GM21526 (cell line): ENCODE measurements at regions not wholly inside any gene's neighbourhood (a gene's known extent, or its start where the extent isn't known, plus 50 kb on each side); places are given as distances from the start of the nearest gene placed in this dataset.

Source experiments
- ATAC-seq: cut with Tn5 transposase; IDR thresholded peaks from one replicate; pipeline ENCODE4 v1.9.1; 2021; ENCODE audit warnings: moderate library complexity; ENCODE audit not compliant: unreplicated experiment, low FRiP score

DNA sequence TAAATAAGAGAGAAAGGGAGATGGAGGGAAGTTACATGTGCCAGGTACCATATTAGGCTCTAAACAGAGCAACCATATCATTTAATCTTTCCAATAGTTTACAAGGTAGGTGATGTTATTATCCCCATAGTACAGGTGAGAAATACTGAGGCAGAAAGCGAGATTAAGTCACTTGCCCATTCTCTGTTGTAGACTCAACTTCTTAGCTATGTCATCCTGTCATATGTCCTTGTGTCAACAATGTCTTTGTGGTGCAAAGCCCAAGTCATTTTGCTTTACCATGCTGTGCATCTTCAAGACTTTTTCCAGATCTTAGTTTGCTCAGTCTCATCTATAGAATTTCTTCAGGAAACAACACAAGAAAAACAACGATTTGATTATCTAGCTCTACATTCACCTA, 205.0 kb upstream of the E2F8 start:
- no peak for ATAC-seq

DNA sequence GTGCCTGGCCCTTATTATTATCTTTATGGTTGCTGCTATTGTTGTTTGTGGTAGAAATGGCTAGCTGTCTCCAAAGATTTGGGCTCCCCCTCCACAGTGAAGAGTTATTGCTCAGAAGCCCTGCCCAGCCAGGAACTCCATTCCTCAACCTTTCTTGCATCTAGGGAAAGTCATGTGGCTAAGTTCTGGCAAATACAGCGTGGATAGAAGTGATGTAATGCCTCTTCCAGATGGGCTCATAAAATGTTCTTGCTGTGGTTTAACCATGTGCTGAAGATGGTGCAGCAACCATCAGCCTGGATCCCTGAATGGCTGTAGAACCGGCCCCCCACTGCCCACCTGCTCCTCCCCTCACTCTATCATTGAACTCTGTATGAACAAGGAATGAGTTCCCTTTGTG, 203.5 kb upstream of the E2F8 start:
- ATAC-seq: no peak

DNA sequence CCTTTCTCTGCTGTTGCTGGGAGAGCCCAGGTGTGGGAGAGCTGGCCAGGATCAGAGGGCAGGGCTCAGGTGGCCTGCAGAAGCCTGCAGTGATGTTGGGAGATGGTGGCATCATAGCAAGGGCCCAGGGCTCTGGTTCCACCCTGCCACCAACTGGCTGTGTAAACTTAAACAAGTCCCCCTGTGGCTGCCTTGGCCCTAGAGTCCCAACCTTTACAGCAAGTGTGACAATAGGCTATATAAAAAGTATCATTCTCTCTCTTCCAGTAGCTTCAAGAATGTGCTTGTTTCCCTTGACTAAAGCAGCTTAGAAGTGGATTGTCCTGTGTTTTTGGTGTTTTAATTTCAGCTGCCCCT, 201.8 kb upstream of the E2F8 start:
- no peak for ATAC-seq

DNA sequence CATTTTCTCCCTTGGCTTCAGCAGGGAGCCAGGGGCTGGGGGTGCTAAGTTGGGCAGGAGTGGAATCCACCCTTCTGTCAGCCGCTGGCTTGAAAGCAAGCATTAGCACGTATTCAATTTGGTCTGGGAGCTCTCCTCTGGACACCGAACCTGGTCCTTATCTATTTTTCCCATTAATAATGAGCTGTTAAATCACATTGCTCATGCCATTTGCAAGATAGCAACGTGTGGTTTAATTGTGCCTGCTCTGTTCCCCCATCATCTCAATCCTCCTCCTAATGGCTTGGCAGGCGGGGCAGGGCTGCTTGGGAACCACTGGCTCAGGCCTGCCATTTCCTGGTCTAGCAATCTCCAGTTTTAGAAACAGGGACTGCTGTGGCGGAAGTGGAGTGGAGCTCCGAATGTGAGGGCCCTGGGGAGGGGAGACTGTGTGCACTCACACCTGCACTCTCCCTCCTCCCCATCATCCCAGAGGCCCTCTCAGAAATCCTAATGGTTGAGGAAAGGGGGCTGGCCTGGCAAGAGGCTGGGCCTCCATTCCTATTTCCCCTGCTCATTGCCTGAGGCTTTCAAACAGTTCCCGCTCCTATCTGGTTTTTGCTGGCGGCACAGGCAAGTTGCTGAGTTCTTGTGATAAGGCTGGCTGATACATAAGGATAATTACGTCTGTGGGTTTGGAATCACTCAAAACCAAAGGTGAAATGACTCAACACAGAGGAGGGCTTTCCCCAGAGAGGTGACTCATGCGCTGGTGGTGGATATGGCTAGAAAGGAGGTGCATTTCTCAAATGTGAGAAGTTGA, 201.2 kb upstream of the E2F8 start:
- ATAC-seq: peak; percentile 94

DNA sequence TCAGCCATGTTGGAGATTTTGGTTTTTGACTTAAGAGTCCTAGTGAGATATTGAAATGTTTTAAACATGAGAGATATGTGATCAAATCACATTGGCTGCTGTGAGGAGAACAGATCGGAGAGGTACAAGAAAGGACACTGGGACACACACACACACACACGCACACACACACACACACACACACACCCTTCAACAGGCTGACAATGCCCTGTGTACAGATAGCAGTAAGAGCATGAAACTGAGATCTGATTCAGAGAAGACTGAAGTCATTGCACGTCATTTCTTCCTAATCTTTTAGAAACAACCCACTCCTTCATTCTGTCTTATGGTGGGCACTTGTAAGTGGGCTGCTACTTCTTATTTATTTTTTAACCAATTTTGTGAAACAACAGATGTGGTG, 200.5 kb upstream of the E2F8 start:
- ATAC-seq: no peak

DNA sequence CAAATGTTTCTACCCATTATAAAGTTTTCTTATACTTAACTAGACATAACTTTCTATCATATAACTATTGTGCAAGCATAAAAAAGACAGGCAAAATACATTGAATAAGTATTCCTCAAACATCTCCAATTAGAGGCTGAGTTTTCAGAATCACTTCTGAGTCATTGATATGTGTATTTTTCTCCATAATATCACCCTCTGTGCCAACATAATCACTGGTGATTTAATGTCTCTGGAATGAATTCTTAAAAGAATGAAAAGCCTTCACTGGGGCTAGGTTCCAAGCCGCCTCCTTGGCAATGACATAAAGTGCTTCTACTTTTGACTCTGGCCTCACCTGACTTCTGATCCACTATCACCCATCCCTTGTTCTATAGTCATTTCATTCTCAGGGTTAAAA, 197.0 kb upstream of the E2F8 start:
- ATAC-seq: no peak

DNA sequence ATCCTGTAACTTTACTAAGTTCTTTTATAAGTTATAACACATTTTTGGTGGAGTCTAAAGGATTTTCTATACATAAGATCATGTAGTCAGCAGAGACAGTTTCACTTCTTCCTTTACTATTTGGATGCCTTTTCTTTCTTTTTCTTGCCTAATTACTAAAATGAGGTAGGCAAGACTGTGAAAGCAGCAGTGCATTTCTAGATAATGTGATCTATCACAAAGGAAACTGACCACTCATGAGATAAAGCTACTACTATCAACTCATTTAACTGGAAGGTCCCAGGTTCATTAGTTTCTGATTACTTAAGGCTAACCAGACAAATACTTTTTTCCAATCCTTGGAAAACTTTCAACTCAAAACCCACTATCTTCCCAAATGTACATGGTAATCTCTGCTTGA, 196.2 kb upstream of the E2F8 start:
- peak; percentile 35 for ATAC-seq

DNA sequence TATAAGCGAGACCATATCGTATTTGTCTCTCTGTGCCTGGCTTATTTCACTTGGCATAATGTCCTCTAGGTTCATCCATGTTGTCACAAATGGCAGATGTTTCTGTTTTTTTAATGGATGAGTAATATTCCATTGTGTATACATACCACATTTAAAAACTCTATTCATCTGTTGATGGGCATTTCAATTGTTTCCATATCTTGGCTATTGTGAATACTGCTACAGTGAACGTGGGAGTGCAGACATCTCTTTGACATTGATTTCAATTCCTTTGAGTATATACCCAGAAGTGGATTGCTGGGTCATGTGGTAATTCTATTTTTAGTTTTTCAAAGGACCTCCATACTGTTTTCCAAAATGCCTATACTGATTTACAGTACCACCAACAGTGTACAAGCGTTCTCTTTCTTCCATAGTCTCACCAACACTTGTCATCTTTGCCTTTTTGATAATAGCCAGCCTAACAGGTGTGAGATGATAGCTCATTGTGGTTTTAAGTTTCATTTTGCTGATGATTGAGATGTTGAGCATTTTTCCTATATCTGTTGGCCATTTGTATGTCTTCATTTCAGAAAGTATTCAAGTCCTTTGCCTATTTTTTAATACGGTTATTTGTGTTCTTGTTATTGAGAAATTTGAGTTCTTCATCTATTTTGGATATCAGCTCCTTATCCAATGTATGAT, 194.7 kb upstream of the E2F8 start:
- ATAC-seq: no peak

DNA sequence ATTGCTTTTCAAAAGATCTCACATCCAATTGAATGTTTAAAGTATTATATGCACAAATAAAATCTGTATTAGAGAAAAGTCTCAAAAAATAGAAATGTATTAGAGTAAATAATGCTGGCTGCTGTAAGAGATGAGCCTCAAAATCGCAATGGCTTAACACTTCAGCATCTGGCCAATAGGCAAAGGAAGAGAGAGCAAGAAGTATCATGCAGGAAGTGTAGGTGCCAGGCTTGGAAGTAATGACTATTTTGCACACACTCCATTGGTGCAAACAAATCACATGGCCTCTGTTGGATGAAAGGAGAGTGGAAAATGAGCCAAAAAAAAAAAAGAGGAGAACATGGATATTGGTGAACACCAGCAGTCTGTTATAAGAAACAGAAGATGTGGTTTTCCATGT, 193.0 kb upstream of the E2F8 start:
- ATAC-seq: no peak

DNA sequence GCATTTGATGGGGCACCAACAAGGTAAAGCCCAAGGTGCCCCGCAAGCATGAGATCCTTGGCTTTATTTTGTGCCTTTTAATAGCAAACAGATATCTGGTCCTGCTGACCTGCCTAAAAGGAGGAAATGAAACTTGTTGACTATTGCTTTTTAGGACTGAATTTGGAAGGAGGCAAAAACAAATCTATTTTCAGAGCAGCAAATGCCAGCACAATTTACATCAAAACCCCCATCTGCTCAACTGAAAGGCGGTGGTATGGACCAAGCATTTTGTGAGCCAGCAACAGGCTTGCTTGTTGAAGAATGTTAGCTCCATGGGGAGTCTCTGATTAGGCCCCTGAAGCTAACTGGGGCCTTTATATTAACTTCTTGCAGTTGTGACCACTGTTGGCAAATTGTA, 192.6 kb upstream of the E2F8 start:
- peak; percentile 46 for ATAC-seq

DNA sequence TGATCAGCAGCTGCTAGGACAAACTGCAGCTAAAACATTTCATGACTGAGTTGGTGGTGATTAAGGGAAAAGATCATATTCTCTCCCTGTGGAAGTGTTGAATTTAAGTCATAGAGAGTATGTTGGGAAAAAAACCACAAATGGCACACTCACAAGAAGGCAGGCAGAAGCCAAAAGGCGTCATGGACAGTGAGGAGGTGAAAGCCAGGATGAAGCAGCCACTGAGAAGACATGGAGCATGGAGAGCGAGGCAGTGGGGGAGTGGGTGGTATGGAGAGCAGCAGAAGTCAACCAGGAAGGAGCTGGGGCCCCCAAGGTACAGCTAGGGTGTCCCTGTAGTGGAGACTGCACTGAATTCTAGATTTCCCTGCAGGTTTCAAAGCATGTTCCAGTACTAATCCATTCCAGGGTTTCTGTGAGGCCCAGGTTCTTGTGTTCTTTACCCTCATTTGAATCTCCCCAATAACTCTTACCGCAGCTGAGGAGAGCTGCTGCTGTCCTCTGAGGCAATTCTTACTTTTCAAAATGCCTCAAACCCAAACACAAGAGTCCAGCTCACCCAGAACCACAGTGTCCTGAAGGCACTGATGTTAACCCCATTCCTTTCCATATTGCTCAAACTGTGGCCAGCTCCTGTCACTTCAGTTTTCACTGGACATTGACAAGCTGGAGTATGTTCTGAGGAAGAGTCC, 191.8 kb upstream of the E2F8 start:
- peak; percentile 56 for ATAC-seq

DNA sequence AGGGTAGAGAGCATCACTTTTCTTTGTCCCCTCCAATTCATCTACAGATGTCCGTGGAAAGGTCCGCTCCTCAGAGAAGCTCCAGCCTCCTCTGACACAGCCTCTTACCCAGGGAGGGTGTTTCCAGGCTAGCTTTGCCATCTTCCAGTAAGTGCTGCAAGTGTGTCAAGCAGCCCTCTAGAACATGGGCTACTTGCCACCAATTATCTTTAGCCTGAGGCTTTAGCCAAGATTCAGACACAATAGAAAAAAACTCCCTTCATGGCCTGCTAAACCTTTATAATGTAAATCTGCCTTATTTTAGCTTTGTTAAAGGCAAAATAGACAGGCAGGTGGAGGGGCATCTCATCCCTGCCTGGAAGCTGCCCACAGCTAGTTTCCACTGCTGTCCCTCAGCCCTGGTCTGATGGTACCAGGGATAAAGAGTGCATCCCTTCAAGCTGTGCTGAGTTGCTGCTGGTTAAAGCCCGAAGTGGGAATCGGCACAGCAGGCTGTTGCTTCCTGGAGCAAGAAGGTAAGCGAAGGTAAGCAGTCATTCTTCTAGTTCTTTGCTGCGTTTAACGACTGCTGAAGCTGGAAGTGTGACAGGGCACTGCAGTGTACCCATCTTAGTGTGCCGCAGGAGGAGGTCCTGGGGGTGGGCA, 190.1 kb upstream of the E2F8 start:
- ATAC-seq: no peak

DNA sequence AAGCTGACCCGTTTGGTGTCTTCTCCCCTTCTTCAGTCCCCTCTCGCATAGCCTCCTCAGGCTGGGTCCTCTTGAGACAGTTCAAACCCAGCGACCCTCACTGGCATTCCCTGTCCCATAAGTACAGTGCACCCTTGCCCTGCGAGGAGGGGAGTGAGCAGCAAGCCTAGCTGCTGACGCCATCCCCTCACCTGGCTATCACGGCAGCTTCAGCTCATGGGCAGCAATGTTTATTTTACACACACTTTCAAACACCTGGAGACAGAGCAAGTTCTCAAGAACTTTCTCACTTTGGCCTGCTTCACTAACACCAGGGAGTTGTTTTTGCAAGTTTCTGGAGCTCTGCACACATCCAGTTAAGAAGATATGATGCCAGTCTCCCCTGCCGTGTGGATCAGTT, 189.6 kb upstream of the E2F8 start:
- no peak for ATAC-seq

DNA sequence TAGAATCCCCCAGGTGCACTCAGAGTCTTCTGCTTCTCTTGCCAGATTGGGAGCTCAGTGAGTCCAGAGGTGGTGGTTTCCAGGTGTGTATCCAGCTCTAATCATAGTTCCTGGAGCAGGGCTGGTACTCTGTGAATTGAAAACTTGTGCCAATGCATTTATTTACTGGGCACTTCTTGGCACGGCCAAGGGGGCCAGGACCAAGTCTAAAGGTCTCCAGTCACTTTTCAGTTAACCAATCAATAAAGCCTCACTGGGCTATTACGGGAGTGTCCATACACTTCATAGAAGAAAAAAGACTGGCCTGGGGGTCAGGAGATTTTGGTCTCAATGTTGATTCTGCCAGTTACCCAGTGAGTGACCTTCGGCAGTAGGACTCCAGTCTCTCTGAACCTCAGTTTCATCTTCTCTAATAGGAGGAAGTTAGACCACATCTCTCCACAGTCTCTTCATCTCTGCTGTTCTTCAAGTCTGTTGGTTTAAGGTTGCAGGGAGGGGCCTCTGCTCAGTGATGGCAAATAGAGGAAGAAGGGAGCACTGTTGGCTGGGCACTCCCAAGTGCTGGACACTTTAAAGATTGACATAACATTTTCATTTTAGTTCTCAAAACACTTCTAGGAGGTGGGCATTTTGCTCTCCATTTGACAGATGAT, 188.5 kb upstream of the E2F8 start:
- no peak for ATAC-seq

DNA sequence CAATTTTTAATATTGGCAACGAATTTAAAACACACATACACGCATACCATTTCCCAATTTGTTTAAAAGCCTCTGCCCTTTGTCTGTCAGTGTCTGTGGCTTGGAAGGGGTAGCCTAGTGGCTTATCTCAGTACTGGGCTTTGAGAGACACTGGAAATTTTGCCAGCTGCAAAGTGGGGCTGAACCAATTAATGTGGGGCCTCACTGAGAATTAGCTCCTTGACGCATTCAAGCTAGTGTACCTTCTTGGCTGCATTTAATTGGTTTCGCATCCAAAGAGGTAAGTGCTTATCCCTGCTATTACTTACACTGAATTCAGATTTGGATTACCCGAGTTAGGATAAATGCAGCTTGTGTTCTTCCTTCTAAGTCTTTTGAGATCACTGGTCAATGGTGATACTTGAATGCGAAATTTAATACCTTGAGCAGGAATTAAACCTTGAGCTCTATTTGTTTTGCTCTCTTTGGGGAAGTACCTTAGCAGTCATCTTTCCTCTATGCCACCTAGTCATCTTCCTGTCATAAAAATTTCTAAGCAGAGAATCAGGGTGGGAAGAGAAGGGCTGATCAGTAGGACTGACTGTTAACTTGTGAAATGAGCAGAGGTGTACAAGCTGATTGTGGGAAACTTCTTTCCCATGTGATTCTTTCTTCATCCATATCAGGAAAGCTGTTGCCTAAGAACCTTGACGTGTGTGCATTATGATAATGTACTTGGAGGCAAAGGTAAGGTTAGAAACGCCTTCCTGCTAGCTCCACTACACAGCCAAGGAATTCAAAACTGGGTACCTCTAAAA, 187.7 kb upstream of the E2F8 start:
- ATAC-seq: no peak

DNA sequence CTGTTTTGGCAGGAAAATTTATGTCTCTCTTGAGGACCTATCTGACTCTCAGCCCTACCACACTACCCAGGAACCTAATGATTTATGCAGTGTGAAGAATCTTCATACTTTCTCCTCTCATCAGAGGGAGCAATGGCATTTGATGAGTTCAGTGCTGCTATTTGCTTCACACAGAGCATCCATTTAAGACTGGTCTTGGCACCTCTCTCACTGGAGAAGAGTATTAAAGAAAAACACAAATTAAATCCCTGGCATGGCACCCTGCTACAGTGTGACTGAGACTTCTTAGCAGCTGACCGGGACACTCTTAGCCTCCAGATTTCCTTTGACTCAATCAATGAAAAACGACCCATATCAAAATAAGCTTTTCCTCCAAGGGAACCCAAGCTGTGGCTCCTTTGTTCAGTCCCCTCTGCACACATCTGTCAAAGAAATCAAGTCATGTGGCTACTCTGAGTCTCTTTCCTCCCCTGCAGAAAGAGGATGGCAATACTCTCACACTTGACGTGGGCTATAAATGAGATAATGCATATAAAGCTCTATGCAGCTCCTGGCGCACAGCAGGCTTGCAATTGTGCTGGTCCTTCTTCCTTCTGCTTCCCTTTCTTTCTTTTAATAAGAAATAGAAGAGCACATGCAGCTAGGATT, 186.1 kb upstream of the E2F8 start:
- ATAC-seq: no peak

DNA sequence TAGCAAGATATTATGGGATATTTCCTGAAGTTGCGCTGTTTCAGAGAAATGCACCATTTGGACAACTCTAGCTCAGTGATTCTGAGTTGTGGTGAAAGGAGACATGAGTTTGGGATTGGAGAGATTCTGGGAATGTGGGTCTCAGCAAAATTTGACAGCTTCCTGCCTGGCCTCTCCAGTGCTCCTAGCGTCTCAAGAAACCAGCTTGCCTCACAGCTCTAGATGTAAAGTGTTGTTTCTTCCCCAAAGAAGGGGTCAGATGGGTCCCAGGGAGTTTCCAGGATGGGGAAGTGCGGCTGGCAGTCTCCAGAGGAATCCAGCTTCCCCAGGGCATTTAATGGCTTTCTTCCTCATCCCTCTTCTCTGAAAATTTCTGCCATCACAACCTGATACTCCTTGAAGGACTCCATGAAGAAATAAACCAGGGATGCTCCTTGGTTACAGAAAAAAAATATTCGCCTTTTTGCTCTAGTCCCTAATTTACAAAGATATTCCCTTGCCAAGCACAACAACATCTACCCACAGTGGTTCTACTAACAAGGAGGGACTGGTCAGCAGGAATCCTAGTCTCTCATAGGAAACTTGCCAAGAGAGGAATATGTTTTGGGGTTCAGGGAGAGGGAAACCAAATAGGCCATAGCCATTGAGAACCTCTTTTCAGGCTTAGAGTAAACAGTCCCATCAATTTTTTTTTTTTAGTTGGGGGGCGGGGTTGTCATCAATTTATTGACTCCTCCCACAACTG, 185.4 kb upstream of the E2F8 start:
- ATAC-seq: no peak

DNA sequence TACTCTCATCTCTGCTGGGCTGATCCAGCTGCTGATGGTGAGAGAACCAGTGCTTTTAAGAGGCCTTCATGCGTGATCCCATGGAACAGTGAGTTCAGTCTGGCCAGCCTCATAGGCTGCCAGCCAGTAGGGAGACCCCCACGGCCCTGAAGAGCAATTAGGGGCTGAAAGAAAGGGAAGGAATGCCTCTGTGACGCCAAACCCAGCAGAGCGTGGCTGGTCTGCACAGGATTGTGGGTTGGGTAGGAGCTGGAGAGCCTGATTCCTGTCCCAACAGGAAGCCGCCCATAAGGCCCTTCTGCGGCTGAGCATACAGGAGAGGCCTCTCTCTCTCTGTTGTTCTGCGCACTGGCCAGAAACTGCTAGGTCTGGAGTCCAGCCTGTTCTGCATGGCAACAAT, 181.5 kb upstream of the E2F8 start:
- ATAC-seq: no peak
